C1 segment of cervical spinal cord (tissue), 14 donors: ENCODE measurements at regions not wholly inside any gene's neighbourhood (a gene's known extent, or its start where the extent isn't known, plus 50 kb on each side); places are given as distances from the start of the nearest gene placed in this dataset.
"Not testable (repeated sequence)": the region's sequence is repeated elsewhere in the genome, so short reads cannot be mapped to it uniquely, and the experiment has no call there.

Experiments
- DNase-seq, 14 donors: peaks; one replicate each; lab custom pipeline; 2025; lab: John Stamatoyannopoulos, UW

DNA sequence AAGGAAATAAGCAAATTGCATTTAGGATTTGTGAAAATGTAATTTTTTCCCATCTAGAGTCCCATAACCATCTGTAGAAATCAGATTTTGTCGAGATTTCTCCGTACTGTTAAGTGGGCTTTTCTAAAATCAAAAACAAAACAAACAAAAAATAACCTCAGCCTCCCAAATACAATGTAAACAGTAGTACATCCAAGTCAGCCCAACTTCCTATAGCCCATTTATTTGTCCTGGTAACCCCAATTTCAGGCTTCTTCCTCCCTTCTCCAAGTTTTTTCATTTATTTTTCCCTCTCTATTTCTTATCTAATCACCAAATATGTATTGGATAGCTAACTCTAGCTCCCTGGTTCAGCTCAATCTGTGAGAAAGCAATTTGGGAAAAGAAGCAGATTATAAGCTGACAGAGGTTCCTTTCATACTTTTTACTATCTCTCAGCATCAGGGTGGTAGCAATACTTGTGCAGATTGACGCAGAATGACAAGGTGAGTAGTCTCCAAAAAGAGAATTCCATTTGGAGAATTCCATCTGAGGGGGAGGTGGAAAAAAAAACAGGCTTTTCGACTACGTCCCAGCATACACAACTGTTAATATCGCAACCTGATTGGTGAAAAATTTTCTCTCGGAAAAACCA lies 132.6 kb upstream of the BTN3A2 start:
- DNase-seq: no peak

DNA sequence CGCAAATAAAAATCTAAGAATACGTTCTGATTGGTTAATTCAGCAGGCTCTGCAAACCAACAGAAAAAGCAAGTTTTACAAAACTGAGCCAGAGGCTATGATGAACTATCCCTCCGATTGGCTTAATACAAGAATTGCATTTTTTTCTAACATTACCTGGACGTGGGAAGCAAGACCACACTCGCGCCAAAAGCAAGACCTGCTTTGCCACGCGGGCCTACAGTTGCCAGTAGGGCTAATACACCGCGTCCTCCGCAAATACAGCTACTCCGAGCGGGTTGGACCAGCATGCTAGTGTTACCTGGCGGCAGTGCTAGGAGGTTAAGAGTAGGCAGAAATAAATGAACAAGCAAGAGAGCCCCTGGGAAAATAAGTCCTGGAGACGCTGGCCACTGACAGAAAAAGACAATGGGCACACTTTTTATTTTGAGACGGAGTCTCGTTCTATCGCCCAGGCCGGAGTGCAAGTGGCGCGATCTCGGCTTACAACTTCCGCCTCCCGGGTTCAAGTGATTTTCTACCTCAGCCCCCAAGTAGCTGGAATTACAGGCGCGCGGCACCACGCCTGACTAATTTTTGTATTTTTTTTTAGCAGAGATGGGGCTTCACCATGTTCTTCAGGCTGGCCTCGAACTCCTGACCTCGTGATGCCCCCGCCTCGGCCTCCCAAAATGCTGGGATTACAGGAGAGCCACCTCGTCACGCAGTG lies 131.9 kb upstream of the BTN3A2 start:
- peak in 1 of 14 donors; percentile 61 for DNase-seq

DNA sequence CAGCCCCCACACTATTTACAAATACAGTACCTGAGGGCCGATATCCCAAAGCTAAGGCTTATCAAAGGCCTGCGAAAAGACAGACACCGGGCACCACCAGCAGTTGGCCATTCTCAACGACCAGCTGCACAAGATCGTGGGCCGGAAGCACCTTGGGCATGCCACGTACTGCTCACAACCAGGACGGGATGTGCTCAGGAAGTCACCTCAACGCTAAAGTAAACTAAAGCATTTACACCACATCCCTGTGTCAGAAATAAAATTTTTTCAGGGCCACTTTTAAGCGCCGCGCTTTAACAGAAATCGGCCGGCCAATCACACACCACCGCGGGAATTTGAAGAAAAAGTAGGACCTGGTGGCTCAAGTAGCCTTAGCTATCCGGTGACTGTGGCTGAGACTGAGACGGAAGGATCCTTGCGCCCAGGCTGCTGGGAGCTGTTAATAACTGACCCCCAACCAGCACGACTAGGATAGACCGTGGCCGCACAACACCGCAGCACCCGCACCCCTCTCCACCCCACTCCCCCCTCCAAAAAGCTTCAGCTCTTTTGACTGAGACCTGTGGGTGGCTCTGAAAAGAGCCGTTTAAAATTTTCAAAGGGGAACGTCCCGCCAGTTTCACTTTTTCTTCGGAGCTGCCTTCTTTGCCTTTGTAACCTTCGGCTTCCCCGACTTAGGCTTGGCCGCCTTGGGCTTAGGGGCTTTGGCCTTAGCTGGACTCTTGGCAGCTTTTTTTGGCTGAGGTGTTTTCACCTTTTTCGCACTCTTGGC lies 131.2 kb upstream of the BTN3A2 start:
- peak in 2 of 14 donors; percentile 29 to 48 for DNase-seq

DNA sequence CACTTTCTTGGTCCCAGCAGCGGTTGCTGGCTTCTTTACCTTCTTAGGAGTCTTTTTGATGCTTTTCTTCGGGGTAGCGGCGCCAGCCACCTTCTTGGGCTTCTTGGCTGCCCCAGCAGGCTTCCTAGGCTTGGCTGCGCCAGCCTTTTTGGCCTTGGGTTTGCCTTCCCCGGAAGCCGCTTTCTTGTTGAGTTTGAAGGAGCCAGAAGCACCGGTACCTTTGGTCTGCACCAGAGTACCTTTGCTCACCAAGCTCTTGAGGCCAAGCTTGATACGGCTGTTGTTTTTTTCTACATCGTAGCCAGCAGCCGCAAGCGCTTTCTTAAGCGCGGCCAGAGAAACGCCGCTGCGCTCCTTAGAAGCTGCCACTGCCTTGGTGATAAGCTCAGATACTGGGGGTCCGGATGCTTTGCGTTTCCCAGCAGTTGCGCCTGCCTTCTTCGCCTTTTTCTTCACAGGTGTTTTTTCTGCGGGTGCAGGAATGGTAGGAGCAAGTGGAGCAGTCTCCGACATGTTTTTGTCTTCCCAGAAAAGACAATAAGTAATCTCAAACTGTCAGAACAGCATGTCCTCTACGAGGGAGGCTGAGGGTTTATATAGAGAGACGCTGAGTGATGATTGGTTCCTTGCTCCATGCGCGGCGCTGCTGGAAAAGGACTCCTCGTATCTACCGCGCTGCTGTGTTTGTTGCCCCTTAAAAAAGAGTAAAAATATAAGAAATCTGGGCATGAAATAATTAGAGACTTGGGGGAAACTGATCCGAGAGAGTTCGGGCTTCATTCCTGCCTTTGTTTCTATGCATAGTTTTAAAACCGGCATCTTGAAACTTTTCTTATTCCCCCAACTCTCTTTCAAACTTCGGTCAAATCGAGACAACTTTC lies 130.3 kb upstream of the BTN3A2 start:
- DNase-seq: peak in 6 of 14 donors; percentile 8 to 69 (median 30)

DNA sequence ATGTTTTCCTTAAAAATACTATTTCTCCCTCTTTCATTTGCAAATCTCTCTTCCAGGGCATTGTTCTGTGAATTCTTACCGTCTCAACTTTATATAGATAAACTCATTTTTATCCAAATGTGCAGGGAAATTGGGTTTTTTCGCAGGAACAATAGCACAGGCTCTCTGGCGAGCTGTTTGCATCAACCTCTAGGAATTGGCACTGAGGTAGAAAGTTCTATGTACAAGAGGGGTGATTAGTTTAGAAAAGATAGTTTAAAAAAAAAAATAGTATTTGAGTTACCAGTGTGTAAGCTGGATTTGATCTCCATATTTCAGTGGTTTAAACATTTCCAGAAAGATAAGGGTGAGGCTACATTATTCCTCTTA lies 129.7 kb upstream of the BTN3A2 start:
- no peak for DNase-seq

DNA sequence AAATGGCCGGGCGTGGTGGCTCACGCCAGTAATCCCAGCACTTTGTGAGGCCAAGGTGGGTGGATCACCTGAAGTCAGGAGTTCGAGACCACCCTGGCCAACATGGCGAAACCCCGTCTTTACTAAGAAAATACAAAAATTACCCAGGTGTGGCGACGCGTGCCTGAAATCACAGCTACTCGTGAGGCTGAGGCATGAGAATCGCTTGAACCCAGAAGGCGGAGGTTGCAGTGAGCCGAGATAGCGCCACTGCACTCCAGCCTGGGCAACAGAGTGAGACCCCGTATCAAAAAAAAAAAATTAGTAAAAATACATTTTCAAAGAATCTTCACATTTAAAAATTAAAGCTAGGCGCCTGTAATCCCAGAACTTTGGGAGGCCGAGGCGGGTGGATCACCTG lies 125.6 kb upstream of the BTN3A2 start:
- not testable (repeated sequence) for DNase-seq

DNA sequence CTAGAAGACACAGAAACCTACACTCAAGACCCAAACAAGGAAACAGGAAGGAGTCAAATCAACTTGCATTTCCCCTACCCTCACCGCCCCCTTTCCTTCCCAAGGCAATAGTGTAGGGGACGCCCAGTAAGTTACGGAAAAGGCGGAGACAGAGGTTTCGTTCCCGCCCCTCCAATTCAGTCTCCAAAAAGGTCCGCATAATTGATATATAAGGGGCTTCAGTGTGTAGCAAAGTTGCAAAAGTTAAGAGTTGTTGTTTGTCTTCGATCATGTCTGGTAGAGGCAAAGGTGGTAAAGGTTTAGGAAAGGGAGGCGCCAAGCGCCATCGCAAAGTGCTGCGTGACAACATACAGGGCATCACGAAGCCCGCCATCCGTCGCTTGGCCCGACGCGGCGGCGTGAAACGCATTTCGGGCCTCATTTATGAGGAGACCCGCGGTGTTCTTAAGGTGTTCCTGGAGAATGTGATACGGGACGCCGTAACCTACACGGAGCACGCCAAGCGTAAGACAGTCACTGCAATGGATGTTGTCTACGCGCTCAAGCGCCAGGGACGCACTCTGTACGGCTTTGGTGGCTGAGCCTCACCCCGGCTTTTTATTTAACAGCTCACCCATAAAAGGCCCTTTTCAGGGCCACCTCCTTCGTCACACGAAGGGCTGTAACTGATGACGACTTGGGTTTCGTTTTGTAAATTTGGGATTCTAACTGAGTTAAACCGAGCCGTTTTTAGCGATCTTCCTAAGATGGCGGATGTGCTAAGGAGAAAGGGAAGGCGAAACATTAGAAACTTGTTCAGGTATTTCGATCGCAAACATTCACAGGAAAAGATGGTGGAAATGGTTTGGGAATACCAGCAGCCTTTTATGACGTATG lies 124.6 kb upstream of the BTN3A2 start:
- peak in 10 of 14 donors; percentile 17 to 72 (median 37) for DNase-seq

DNA sequence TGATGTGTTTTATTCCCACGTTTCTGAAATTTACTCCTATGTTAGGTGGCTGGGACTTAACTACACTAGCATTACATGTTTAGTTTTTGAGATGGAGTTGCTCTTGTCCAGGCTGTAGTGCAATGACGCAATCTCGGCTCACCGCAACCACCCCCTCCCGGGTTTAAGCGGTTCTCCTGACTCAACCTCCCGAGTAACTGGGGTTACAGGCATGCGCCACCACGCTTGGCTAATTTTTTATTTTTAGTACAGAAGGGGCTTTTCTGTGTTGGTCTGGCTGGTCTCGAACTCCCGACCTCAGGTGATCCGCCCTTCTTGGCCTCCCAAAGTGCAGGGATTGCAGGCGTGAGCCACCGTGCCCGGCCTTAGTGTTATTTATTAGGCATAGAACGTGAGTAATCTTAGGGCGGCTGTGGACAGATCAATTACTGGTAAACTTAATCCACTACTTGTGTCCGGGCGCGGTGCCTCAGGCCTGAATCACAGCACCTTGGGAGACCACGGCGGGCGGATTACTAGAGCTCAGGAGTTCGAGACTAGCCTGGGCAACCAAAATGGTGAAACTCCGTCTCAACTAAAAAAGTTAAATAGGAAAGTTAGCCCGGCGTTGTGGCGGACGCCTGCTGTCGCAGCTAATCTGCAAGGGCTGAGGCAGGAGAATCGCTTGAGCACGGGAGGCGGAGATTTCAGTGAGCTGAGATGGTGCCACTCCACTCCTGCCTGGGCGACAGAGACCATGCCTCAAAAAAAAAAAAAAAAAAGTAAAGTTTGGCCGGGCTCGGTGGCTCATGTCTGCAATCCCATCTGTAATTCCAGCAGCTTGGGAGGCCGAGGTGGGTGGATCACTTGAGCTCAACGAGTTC lies 123.7 kb upstream of the BTN3A2 start:
- no peak for DNase-seq

DNA sequence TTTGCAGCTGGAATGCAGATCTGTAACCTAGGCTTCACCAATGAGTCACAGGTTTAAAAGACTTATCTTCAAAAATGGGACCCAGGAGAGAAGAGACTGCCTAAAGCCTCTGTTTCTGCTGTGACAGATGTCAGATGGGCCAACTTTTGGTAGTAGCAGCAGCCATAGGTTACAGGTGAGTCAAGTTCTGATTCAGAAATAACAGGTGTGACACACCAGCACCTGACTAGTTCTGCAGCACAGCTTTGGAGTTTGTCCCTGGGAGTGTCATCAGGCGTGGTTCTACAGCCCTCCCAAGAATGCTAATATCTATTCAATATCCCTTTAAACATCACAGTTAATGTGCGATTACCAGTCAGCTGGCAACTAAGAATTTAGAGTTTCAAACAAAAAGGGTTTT lies 121.9 kb upstream of the BTN3A2 start:
- no peak for DNase-seq

DNA sequence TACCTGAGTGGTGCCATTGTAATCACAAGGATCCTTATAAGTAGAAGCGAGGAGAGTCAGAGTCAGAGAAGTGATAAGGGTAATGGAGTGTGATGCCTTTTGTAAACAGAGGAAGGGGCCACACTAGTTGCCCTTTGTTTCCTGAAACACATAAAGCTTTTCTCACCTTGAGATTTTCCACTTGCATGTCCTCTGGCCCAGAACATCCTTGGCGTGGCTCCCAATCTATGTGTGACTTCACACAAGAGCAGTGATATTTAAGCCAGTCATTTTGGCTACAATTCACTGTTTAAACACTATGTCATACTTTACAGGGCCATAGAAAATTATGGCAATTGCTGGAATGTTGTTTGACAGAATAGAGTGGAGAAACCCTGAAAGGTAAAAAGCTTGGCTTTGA lies 121.2 kb upstream of the BTN3A2 start:
- DNase-seq: no peak

DNA sequence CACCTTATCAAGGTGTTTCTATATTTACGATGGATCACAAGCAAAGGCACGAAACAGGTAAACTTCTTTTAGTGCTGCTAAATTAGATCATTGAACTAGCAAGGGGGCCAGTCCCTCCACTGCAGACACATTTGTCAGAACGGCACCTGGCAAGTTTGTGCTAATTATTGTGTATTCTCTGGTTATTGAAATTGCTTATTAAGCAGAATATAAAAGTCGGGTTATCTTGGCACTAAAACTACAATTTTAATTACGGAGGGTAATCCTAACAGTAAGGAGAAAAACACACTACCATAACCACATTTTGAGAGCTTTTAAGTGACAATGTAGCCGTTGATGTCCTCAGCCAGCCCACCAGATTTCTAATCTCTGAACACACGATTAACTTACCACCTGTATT lies 118.9 kb upstream of the BTN3A2 start:
- no peak for DNase-seq

DNA sequence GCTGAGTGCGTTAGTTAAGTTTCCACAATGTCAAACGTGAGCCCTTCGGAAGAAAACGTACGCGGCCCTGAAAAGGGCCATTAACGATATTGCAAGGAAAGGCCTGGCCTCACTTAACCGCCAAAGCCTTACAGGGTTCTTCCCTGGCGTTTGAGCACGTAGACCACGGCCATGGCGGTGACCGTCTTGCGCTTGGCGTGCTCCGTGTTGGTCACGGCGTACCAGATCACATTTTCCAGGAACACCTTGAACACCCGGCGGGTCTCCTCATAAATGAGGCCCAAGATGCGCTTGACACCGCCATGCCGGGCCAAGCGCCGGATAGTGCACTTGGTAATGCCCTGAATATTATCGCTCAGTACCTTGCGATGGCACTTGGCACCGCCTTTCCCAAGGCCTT lies 118.4 kb upstream of the BTN3A2 start:
- no peak for DNase-seq

DNA sequence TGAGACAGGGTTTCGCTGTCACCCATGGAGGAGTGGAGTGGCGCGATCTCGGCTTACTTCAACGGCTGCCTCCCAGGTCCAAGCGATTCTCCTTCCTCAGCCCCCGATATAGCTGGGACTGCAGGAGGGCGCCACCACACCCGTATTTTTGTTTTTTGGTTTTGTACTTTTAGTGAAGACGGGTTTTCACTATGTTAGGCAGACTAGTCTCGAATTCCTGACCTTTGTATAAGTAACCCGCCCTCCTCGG lies 115.4 kb upstream of the BTN3A2 start:
- DNase-seq: peak in 2 of 14 donors; percentile 30 to 42

DNA sequence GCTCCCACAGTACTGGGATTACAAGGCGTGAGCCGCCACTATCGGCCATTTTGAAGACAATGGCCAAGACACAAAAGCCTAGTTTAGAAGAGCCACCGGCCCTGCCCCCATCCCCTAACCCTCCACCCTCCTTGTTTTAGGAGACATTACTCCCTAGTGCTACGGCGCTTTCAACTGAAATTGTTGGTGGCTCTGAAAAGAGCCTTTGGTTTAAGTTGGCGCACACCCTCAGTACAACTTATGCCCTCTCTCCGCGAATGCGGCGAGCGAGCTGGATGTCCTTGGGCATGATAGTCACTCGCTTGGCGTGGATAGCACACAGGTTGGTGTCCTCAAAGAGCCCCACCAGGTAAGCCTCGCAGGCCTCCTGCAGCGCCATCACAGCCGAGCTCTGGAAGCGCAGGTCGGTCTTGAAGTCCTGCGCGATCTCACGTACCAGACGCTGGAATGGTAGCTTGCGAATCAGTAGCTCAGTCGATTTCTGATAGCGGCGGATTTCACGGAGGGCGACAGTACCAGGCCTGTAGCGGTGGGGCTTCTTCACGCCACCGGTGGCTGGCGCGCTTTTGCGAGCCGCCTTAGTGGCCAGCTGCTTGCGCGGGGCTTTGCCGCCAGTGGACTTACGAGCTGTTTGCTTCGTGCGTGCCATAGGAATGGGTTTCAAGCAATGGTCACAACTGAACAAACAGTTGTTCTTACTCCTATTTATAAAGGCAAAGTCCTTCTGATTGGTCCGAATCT lies 114.9 kb upstream of the BTN3A2 start:
- peak in 7 of 14 donors; percentile 18 to 64 (median 30) for DNase-seq

DNA sequence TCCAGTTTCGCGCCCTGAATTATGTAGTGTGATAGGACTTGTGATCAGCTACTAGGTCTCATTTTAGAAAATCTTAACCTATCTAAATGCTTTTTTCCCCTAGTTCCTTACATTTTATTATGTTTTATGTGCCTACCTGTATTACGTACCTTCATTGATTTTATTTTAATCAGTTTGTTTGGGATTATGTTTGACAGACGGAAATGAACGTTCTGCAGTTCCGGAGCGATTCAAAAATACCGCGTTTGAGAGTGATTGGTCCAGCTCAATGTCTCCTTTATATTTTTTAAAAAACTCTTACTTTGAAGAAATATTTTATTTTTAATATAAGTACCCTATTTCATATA lies 114.3 kb upstream of the BTN3A2 start:
- DNase-seq: peak in 1 of 14 donors; percentile 53

DNA sequence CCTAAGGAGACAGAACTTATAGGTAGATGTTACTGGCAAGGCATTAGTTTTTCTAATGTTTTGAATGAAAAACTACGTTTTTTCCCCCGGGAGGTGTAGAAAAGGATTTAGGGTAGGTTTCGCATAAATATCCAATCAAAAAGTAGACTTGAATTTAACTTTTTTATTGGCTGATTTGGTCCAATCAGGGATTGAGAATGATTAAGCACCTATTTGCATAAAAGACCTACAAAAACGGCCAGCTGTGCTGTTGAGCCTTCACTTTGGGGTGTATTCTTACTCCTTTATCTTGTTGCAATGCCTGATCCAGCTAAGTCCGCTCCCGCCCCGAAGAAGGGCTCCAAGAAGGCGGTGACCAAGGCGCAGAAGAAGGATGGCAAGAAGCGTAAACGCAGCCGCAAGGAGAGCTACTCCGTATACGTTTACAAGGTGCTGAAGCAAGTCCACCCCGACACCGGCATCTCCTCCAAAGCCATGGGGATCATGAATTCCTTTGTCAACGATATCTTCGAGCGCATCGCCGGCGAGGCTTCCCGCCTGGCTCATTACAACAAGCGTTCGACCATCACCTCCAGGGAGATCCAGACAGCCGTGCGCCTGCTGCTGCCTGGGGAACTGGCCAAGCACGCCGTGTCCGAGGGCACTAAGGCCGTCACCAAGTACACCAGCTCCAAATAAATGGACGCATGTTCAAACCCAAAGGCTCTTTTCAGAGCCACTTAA lies 113.5 kb upstream of the BTN3A2 start:
- peak in 7 of 14 donors; percentile 13 to 76 (median 26) for DNase-seq

DNA sequence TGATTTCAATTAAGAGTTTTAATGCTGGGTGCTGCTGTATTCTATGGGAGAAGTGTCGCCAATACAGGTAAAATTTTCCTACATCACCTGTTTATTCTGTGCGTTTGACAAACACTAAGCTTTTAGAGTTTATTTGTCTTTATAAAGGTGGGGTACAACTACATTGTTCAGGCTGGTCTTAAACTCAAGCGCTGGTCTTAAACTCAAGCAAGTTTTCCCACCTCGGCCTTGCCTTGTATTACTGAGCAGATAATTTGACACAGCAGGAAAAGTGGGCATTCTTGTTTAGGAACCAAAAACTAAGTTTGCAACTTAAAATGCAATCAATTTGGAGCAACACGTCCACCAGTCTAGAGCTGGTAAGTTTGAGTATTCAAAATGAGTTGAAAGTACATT lies 112.9 kb upstream of the BTN3A2 start:
- DNase-seq: no peak

DNA sequence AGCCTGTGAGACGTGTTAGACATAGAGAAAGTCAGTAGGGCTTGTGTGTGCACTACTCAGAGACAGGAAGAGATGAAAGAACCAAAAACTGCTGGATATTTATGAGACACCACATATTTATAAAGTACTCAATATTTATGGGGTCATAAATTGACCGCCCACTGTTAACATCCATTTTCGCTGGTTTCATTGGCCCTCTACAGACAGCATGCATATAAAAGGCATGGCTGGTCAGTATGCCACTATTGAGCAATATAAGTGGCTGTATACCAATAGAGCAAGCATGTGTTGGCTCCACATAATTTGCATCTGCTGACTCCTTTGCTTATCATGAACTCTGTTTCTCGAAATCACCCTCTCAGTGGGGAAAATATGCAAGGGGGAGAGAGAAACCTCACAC lies 110.3 kb upstream of the BTN3A2 start:
- DNase-seq: no peak

DNA sequence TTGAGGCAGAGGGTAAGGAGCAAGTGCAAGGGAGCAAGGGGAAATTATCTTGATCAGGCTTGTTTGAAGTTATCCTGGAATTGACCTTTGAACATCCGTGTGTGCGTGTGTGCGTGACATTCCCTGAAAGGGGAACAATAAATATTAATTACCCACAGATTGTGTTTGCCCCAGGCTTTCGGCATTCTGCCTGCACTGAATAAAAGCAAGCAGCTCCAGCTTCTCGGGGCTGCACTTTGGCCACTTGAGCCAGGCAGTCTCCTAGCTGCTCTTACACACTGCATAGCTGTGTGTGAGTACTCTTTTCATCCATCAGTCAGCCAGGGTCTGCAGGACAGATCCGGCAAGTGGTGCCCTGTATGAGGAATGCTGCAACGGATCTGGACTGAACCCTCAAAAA lies 107.7 kb upstream of the BTN3A2 start:
- no peak for DNase-seq
